Endodermal cell (in vitro differentiated cells): ENCODE measurements at regions not wholly inside any gene's neighbourhood (a gene's known extent, or its start where the extent isn't known, plus 50 kb on each side); places are given as distances from the start of the nearest gene placed in this dataset.

Experiments used
- DNase-seq: peaks from one replicate; pipeline ENCODE4 v3.0.0-alpha.2; 2017
- H3K27ac ChIP-seq: 2 replicates; pipeline ENCODE4 v1.5.1; 2013; ENCODE audit warnings: mild to moderate bottlenecking, low read depth, low read length, moderate library complexity
- H3K27me3 ChIP-seq: 2 replicates; pipeline ENCODE4 v1.6.1; 2013; ENCODE audit warnings: mild to moderate bottlenecking, low read length, moderate library complexity; ENCODE audit not compliant: insufficient read depth, control insufficient read depth, poor library complexity, severe bottlenecking
- H3K36me3 ChIP-seq: 2 replicates; pipeline ENCODE4 v1.7.0; 2013; ENCODE audit warnings: mild to moderate bottlenecking, low read length, moderate library complexity; ENCODE audit not compliant: control insufficient read depth, insufficient read depth
- H3K4me1 ChIP-seq: one replicate; pipeline ENCODE4 v1.7.0; 2013; ENCODE audit warnings: low read length; ENCODE audit not compliant: control insufficient read depth, insufficient read depth
- H3K4me3 ChIP-seq: 2 replicates; pipeline ENCODE4 v1.5.1; 2013; ENCODE audit warnings: mild to moderate bottlenecking, low read length, moderate library complexity
- H3K9ac ChIP-seq: 2 replicates; pipeline ENCODE4 v1.6.1; 2013; ENCODE audit warnings: mild to moderate bottlenecking, low read length, moderate library complexity; ENCODE audit not compliant: poor library complexity, severe bottlenecking; ENCODE audit errors: extremely low read depth
- H3K9me3 ChIP-seq: 2 replicates; pipeline ENCODE4 v1.6.1; 2013; ENCODE audit warnings: mild to moderate bottlenecking, low read length, moderate library complexity; ENCODE audit not compliant: control insufficient read depth
- H3K27ac Mint-ChIP-seq: 2 replicates; pipeline ENCODE4 v1.8.0; 2020; ENCODE audit warnings: mixed read lengths
- H3K27me3 Mint-ChIP-seq: 2 replicates; pipeline ENCODE4 v1.8.0; 2021; ENCODE audit warnings: mild to moderate bottlenecking, mixed read lengths; ENCODE audit not compliant: insufficient read depth
- H3K36me3 Mint-ChIP-seq: 2 replicates; pipeline ENCODE4 v1.8.0; 2020; ENCODE audit warnings: low read depth, mixed read lengths
- H3K4me1 Mint-ChIP-seq: 2 replicates; pipeline ENCODE4 v1.8.0; 2020; ENCODE audit warnings: mixed read lengths
- H3K4me3 Mint-ChIP-seq: 2 replicates; pipeline ENCODE4 v1.8.0; 2020; ENCODE audit warnings: mild to moderate bottlenecking, moderate library complexity, mixed read lengths
- H3K9me3 Mint-ChIP-seq: 2 replicates; pipeline ENCODE4 v1.8.0; 2020; ENCODE audit warnings: mild to moderate bottlenecking, mixed read lengths
- WGBS, 2 experiments: methylation state at CpG; one replicate each; pipeline versions ENCODE4 v1.1.5 to v1.1.7; 2013; ENCODE audit warnings: missing lambda C conversion rate in 2 of 2, mixed read lengths in 1 of 2; ENCODE audit not compliant: insufficient coverage in 1 of 2, insufficient read length in 1 of 2; 5-methylcytosine and 5-hydroxymethylcytosine counted together
- TF ChIP-seq, protein P1 (sequence below): fragments of 200-600 bp; sonication (generic); conservative IDR thresholded peaks from 2 replicates; pipeline ENCODE4 v1.5.0; 2021; ENCODE audit warnings: antibody characterized with exemption, mild to moderate bottlenecking

DNA sequence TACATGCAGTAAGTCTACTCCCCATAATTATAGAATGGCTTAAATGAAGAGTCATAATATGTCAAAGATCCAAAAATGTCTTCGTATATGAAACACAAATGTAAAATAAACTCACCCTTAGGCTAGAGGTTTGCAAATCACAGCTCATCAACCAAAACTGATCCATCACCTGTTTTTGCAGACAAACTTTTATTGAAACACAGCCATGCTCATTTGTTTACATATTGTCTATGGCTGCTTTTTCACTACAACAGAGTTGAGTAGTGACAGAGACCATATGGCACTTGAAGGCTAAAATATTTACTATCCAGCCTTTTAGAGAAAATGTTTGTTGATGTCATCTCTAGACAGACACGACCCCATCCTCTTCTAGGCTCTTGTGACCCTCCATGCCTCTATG is 64.5 kb upstream of the GEMIN8 start:
- Histone ChIP-seq H3K36me3 (no peaks in the 10 kb centered on the region), H3K27ac (no peak overlapping the region), H3K4me1 (peaks cover 3% of the 10 kb centered on the region), H3K4me3 (no peak overlapping the region), H3K9ac (no peak overlapping the region), H3K27me3 (no peaks in the 10 kb centered on the region), H3K9me3 (no peaks in the 10 kb centered on the region)
- H3K36me3 Mint-ChIP-seq: no peaks in the 10 kb centered on the region
- H3K27ac Mint-ChIP-seq: no peak overlapping the region
- TF ChIP-seq, protein P1, sequence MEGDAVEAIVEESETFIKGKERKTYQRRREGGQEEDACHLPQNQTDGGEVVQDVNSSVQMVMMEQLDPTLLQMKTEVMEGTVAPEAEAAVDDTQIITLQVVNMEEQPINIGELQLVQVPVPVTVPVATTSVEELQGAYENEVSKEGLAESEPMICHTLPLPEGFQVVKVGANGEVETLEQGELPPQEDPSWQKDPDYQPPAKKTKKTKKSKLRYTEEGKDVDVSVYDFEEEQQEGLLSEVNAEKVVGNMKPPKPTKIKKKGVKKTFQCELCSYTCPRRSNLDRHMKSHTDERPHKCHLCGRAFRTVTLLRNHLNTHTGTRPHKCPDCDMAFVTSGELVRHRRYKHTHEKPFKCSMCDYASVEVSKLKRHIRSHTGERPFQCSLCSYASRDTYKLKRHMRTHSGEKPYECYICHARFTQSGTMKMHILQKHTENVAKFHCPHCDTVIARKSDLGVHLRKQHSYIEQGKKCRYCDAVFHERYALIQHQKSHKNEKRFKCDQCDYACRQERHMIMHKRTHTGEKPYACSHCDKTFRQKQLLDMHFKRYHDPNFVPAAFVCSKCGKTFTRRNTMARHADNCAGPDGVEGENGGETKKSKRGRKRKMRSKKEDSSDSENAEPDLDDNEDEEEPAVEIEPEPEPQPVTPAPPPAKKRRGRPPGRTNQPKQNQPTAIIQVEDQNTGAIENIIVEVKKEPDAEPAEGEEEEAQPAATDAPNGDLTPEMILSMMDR: no peak
- no peaks in the 10 kb centered on the region for H3K27me3 Mint-ChIP-seq
- H3K4me1 Mint-ChIP-seq: peaks cover 3% of the 10 kb centered on the region
- peaks cover 33% of the 10 kb centered on the region for H3K9me3 Mint-ChIP-seq
- H3K4me3 Mint-ChIP-seq: no peak overlapping the region
- DNase-seq: no peak
- WGBS, 2 experiments: 80% methylated on average over 1 of the region's 2 CpGs; no CpG with 5 or more reads in 1 of the 2 experiments

DNA sequence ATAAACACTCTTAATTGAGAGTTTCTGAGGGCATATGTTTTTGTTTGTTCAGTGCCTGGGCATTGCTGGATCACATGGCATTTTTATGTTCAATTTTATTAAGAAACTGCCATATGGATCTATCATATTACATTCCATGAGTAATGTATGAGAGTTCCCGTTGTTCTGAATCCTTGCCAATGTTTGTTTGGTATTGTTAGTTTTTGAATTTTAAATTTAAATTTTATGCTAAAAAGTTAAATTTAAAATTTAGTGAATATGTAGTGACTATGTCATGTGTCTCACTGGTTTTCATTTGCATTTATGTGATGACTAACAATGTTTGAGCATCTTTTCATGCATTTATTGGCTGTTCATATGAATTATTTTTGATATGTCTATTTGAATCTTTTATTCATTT is 54.8 kb upstream of the GEMIN8 start:
- no peak overlapping the region for H3K4me3 ChIP-seq
- Mint-ChIP-seq H3K36me3 (no peaks in the 10 kb centered on the region), H3K27me3 (no peaks in the 10 kb centered on the region), H3K4me1 (no peaks in the 10 kb centered on the region), H3K4me3 (no peak overlapping the region), H3K27ac (no peak overlapping the region), H3K9me3 (peaks cover 12% of the 10 kb centered on the region)
- no peak overlapping the region for H3K27ac ChIP-seq
- no peak for DNase-seq
- H3K9me3 ChIP-seq: no peaks in the 10 kb centered on the region
- H3K4me1 ChIP-seq: no peaks in the 10 kb centered on the region
- no peaks in the 10 kb centered on the region for H3K27me3 ChIP-seq
- H3K36me3 ChIP-seq: no peaks in the 10 kb centered on the region
- WGBS, 2 experiments: no CpG with 5 or more reads among the region's 1 CpG
- H3K9ac ChIP-seq: no peak overlapping the region
- TF ChIP-seq, protein P1: no peak

GRCh38 chrX:14083783-14084182 is 54.1 kb upstream of the GEMIN8 start:
- Histone ChIP-seq H3K36me3 (no peaks in the 10 kb centered on the region), H3K27ac (no peak overlapping the region), H3K27me3 (no peaks in the 10 kb centered on the region), H3K9ac (no peak overlapping the region), H3K4me3 (no peak overlapping the region), H3K9me3 (no peaks in the 10 kb centered on the region), H3K4me1 (no peaks in the 10 kb centered on the region)
- H3K4me3 Mint-ChIP-seq: no peak overlapping the region
- TF ChIP-seq, protein P1: no peak
- peaks cover 14% of the 10 kb centered on the region for H3K9me3 Mint-ChIP-seq
- no peak for DNase-seq
- H3K36me3 Mint-ChIP-seq: no peaks in the 10 kb centered on the region
- no peak overlapping the region for H3K27ac Mint-ChIP-seq
- H3K27me3 Mint-ChIP-seq: no peaks in the 10 kb centered on the region
- H3K4me1 Mint-ChIP-seq: no peaks in the 10 kb centered on the region
